Inflammatory macrophage (primary cell): ENCODE measurements at regions not wholly inside any gene's neighbourhood (a gene's known extent, or its start where the extent isn't known, plus 50 kb on each side); places are given as distances from the start of the nearest gene placed in this dataset.
"Not testable (repeated sequence)": the region's sequence is repeated elsewhere in the genome, so short reads cannot be mapped to it uniquely, and the experiment has no call there.

Source experiments
- DNase-seq, 2 donors: peaks; one replicate each; pipeline ENCODE4 v3.0.0-alpha.2; 2020 to 2022

DNA sequence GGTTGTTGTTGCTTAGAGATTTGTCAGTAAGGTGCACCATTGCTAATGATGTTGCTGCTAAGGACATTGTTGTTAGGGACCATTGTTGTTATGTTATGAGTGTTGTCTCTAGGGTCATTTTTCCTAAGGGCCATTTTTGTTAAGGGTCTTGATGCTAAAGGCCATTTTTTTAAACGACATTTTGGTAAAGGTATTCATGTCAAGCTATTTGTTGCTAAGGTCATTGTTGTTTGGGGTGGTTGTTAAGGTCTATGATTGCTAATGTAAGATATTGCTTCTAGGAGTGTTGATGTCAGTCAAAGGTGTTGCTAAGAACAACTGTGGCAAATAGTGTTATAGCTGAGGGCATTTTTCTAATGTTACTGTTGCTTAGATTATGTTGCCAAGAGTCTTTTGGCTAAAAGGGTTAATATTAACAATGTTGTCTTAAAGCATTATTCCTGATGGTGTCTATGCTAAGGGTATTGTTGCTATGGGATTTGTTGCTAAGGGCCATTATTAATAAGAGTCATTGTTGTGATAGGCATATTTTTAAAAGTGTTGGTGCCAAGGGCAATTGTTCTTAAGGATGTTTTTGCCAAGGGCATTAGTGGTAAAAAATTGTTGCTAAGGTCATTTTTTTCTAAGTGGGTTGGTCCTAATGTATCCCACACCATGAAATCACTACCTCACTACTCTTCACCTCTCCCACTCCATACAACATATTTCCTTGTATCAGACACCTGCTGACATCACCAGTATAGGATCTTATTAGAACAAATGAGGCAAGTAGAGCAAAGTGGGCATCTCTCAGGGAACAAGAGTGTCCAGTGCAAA is 56.2 kb downstream of the SPATA31A6 start:
- not testable (repeated sequence) for DNase-seq

DNA sequence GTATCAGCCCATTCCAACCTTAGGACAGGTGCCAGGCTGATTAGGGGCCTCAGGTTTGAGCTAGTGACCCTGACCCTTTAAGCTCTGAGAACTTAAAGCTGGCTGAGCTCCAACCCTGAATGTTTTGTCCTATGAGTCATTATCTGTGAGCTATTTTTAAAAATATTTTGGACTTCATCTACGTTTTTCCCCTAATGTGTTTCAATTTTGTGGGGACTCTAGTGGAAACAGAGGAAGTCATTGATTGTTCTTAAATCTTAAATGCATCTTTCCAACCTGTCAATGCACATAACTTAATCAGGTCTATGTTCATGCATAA is 56.8 kb downstream of the SPATA31A6 start:
- not testable (repeated sequence) for DNase-seq

DNA sequence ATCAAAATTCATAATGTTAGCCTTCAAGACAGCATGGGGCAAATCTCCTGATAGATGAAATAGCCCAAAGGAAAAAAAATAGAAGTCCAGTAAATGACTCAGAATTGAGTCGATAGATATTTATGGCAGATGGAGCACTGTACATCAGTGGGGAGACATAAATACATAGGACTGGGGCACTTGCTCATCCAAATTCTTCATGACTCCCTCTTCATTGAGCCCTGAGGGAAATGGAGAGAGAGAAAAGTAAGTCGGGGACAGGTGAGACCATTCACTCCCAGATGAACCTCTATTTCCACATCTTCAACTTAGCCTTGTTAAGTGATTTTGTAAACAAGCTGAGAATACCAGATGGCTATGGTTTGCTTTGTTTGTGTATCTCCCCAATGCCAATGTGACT is 59.8 kb downstream of the SPATA31A6 start:
- not testable (repeated sequence) for DNase-seq

- DNase-seq: not testable (repeated sequence)
Measured at GRCh38 chr9:42243822-42244221, 60.4 kb downstream of the SPATA31A6 start.

GRCh38 chr9:42268729-42269128 is 85.3 kb downstream of the SPATA31A6 start:
- not testable (repeated sequence) for DNase-seq

DNA sequence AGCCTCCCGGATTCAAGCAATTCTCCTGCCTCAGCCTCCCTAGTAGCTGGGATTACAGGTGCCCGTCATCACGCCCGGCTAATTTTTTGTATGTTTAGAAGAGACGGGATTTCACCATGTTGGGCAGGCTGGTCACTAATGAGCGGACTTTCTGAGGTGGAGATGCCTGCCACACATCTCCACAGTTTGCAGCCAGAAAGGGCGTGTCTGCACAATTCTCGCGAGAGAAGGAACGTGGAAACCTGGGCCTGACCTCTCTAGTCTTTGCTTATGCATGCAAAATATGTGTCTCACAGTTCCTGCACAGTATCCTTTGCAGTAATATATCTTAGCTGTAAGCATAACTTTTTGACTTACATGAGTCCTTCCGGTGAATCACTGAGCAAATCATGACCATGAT is 85.7 kb downstream of the SPATA31A6 start:
- not testable (repeated sequence) for DNase-seq

DNA sequence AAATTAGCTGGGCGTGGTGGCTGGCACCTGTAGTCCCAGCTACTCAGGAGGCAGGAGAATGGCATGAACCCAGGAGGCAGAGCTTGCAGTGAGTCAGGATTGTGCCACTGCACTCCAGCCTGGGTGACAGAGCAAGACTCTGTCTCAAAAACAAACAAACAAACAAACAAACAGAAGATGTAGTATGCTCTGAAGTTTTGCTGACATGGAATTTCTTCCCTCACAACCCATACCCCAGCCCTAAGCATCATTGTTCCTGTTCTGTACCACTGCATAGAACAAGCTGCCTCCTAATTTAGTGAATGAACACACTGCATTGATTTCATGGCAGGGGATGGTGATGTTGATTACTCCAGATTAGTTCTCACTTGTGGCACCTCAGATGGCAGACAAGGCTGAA is 89.7 kb downstream of the SPATA31A6 start:
- DNase-seq: not testable (repeated sequence)

GRCh38 chr9:42275141-42275540 is 91.7 kb downstream of the SPATA31A6 start:
- no peak for DNase-seq

- DNase-seq: not testable (repeated sequence)
Measured at GRCh38 chr9:42282531-42283178, 99.2 kb downstream of the SPATA31A6 start.

DNA sequence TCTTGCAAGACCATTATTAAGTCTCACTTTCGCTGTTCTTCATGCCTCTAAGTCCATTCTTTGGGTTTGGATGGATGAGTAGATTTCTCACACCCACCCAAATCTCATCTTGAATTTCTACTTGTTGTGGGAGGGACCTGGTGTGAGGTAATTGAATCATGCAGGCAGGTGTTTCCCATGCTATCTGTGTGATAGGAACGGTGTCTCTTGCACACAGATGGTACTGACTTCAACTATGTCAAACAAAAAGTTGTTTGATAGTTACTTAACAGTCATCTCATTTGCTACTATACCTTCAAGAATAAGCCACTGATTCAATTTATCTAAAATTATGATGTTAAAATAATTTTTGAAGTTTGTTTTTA is 99.7 kb downstream of the SPATA31A6 start:
- not testable (repeated sequence) for DNase-seq

- not testable (repeated sequence) for DNase-seq
Measured at GRCh38 chr9:42286145-42286845, 102.8 kb downstream of the SPATA31A6 start.

DNA sequence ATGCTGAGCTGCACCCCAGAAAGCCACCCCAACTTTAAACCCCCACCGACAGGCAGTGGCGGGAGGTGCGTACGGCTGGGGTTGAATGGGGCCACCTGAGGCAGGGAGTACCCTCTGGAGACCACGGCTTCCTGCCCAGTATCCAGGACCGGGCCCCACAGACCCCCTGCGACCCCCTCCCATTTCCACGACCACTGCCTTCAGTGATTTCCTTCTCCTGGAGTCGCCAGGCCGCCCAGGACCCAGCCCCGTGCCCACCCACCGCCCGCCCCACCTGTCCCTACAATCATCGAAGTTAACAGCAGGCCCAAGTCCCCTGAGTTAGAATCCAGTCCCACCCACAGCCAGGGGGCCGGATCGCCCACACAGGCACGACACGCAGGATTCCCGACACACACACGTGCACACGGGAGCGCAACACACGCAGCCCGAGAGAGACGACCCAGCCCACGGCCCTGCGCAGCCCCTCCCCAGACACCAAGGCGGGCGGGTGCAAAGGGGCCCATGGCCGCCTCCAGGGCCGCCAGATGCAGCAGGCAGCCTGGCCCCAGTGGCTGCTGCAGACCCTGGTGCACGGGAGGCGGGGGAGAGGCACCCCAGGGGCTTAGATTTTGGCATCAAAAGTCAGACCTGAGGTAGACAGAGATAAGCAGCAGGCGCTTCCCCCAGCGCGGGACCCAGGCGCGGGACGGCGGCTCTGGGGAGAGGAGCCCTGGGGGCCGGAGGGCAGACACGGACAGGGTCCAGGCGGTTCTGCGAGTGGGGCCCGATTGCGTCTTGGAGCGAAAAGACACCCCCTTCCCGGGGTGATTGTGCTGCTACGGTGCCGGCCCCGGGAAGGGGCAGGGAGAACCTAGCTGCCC is 104.8 kb downstream of the SPATA31A6 start:
- DNase-seq: not testable (repeated sequence)

GRCh38 chr9:42288865-42289229 is 105.4 kb downstream of the SPATA31A6 start:
- not testable (repeated sequence) for DNase-seq

- DNase-seq: not testable (repeated sequence)
Measured at GRCh38 chr9:42300124-42300523, 116.7 kb downstream of the SPATA31A6 start.

GRCh38 chr9:42306625-42307024 is 123.2 kb downstream of the SPATA31A6 start:
- not testable (repeated sequence) for DNase-seq

- DNase-seq: not testable (repeated sequence)
Measured at GRCh38 chr9:42307449-42307848, 124.0 kb downstream of the SPATA31A6 start.

GRCh38 chr9:42310972-42311371 is 127.5 kb downstream of the SPATA31A6 start:
- DNase-seq: not testable (repeated sequence)

GRCh38 chr9:42316026-42316425 is 132.6 kb downstream of the SPATA31A6 start:
- DNase-seq: not testable (repeated sequence)

GRCh38 chr9:42317677-42318076 is 134.2 kb downstream of the SPATA31A6 start:
- not testable (repeated sequence) for DNase-seq

GRCh38 chr9:42323084-42323809 is 139.8 kb downstream of the SPATA31A6 start:
- DNase-seq: not testable (repeated sequence)

DNA sequence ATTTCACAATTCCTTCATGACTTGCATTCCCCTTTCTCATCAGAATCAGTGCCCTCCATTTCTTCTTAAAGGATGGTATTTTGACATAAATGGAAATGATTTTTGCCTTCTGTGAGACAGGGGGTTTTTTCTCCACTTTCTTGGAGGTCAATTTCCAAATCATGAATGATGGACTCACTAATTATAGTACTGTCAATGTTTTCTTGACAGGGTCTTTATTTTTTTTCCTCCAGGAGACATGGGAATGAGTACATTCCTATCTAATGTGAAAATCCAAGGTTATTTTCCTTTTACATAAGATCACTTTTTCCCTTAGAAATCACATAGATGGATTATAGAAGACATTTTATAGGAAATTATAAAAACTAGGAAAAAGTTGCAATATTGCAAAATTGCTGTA is 141.7 kb downstream of the SPATA31A6 start:
- DNase-seq: not testable (repeated sequence)

GRCh38 chr9:42325561-42325960 is 142.1 kb downstream of the SPATA31A6 start:
- DNase-seq: not testable (repeated sequence)
